Large intestine (tissue), 3 donors: ENCODE measurements at regions not wholly inside any gene's neighbourhood (a gene's known extent, or its start where the extent isn't known, plus 50 kb on each side); places are given as distances from the start of the nearest gene placed in this dataset.

Source experiments
- DNase-seq, 2 donors: peaks; one replicate each; pipeline versions ENCODE4 v3.0.0 to v3.0.0-alpha.2; 2013
- H3K27ac ChIP-seq: one replicate; pipeline ENCODE4 v1.5.1; 2013; ENCODE audit warnings: low read length
- H3K27me3 ChIP-seq: 2 replicates; pipeline ENCODE4 v1.6.1; 2013; ENCODE audit warnings: low read length; ENCODE audit not compliant: control insufficient read depth, insufficient read depth
- H3K36me3 ChIP-seq: 2 replicates; pipeline ENCODE4 v1.6.1; 2013; ENCODE audit warnings: low read length; ENCODE audit not compliant: control insufficient read depth, insufficient read depth
- H3K4me1 ChIP-seq: one replicate; pipeline ENCODE4 v1.6.1; 2013; ENCODE audit warnings: low read length; ENCODE audit not compliant: control insufficient read depth, insufficient read depth
- H3K4me3 ChIP-seq: one replicate; pipeline ENCODE4 v1.5.1; 2013; ENCODE audit warnings: low read length
- H3K9me3 ChIP-seq: one replicate; pipeline ENCODE4 v1.6.1; 2013; ENCODE audit warnings: mild to moderate bottlenecking, low read depth, low read length, moderate library complexity; ENCODE audit not compliant: control insufficient read depth
- WGBS: methylation state at CpG from one replicate; pipeline ENCODE4 v1.1.5; 2013; ENCODE audit warnings: low lambda C conversion rate; ENCODE audit not compliant: insufficient coverage; 5-methylcytosine and 5-hydroxymethylcytosine counted together

DNA sequence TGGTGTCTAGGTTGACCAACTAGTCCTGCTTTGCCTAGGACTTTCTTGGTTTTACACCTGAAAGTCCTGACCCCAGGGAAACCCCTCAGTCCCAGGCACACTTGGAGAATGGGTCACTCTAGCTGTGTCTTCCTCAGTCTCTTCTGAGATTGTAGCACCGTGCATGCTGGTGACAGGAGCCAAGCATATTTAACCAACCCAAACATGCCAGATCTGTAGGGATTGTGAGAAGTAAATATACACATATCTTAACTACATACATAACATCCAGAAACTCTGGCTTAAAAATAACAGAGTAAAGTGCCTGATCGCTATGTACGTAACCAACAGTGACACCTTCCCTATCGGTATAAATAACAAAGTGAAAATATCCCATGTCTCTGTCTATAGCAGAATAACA is 158.1 kb downstream of the HAPSTR1 start:
- no peak for DNase-seq
- WGBS = 77% methylated on average over 3 of the region's 4 CpGs

DNA sequence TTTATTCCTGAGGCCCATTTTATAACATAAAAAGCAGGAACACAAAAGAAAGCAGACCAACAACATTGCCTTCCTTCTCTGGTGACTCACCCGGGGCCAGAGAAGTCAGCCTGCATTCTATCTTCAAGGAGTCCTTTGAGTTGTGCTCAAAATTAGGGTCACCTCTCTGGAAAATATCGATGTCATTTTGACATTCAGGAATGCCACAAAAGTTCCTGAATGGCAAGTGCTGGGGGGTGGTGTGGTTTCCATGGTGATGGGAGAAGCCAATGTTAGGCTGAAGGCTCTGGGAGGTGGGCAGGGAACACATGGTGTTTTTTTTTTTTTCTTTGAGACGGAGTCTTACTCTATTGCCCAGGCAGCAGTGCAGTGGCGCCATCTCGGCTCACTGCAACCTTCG is 159.6 kb downstream of the HAPSTR1 start:
- no CpG with 5 or more reads among the region's 6 CpGs for WGBS
- no peaks in the 10 kb centered on the region for H3K27me3 ChIP-seq
- no peaks in the 10 kb centered on the region for H3K36me3 ChIP-seq
- no peak overlapping the region for H3K27ac ChIP-seq
- H3K4me3 ChIP-seq = no peak overlapping the region
- H3K9me3 ChIP-seq = no peaks in the 10 kb centered on the region
- H3K4me1 ChIP-seq = no peaks in the 10 kb centered on the region
- no peak for DNase-seq

More for the DNA sequence above, 158.1 kb downstream of the HAPSTR1 start:
- Histone ChIP-seq H3K27me3 (no peaks in the 10 kb centered on the region), H3K36me3 (no peaks in the 10 kb centered on the region), H3K4me3 (no peak overlapping the region), H3K9me3 (no peaks in the 10 kb centered on the region), H3K27ac (no peak overlapping the region), H3K4me1 (no peaks in the 10 kb centered on the region)

DNA sequence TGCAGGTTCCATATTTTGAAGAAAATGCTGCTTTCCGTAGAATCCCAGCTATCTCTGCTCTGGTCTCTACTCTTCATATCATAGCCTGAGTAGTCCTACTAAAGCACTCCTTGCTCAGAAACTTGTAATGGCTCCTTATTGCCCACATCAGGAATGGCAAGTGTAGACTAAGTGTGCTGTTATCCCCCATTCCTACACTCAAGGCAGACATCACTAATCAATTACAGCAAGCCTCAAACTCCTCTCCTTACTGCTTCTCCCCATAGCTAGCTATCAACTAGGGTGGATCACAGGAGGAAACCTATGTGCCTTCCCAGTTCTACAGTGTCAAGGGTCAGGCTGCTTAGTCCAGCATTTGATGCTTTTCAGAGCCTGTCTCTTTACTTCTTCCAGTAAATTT is 163.4 kb downstream of the HAPSTR1 start:
- WGBS = no CpG with 5 or more reads among the region's 1 CpG
- no peaks in the 10 kb centered on the region for H3K9me3 ChIP-seq
- no peaks in the 10 kb centered on the region for H3K4me1 ChIP-seq
- no peak overlapping the region for H3K27ac ChIP-seq
- no peaks in the 10 kb centered on the region for H3K36me3 ChIP-seq
- no peaks in the 10 kb centered on the region for H3K27me3 ChIP-seq
- H3K4me3 ChIP-seq = no peak overlapping the region
- DNase-seq = no peak

DNA sequence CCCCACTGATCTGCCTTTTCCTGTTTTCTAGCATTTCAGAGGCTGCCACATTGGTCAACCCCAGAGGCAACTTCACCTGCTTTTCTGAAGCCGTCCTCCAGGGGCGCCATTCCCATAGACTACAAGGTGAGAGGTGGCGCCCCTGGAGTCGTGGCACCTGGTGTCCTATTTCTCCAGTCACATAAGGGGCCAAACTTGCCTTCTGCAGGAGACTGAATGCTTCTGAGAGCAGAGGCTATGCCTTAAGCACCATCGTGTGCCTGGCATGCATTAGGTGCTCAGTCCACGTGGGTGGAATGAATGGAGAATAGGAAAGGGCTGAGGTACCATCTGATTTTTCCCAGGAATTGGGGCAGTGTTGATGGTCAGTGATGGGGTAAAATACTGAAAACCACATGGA is 164.8 kb downstream of the HAPSTR1 start:
- H3K27me3 ChIP-seq = no peaks in the 10 kb centered on the region
- no CpG with 5 or more reads among the region's 6 CpGs for WGBS

DNA sequence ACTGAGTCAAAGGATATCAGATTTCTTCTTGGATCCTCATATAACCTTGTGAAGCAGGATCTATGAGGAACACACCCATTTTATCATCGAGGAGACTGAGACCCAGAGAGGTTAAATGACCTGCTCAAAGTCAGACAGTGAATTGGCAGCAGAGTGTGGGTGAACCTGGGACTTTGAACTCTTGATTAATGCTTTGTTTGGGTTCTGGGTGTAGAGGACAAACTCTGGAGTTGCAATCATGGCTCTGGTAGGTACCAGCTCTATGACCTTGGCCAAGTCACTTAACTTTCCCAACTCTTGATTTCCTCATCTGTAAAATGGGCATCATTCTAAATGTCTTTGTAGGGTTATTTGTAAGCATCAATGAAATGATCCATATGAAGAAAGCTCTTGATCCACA is 166.4 kb downstream of the HAPSTR1 start:
- Histone ChIP-seq H3K9me3 (no peaks in the 10 kb centered on the region), H3K36me3 (no peaks in the 10 kb centered on the region), H3K4me3 (no peak overlapping the region), H3K27ac (no peak overlapping the region), H3K4me1 (no peaks in the 10 kb centered on the region), H3K27me3 (no peaks in the 10 kb centered on the region)
- no CpG with 5 or more reads among the region's 1 CpG for WGBS
- no peak for DNase-seq

More for the DNA sequence above, 164.8 kb downstream of the HAPSTR1 start:
- H3K4me1 ChIP-seq = no peaks in the 10 kb centered on the region
- no peak overlapping the region for H3K4me3 ChIP-seq
- no peaks in the 10 kb centered on the region for H3K36me3 ChIP-seq
- H3K27ac ChIP-seq = no peak overlapping the region
- H3K9me3 ChIP-seq = no peaks in the 10 kb centered on the region
- no peak for DNase-seq

DNA sequence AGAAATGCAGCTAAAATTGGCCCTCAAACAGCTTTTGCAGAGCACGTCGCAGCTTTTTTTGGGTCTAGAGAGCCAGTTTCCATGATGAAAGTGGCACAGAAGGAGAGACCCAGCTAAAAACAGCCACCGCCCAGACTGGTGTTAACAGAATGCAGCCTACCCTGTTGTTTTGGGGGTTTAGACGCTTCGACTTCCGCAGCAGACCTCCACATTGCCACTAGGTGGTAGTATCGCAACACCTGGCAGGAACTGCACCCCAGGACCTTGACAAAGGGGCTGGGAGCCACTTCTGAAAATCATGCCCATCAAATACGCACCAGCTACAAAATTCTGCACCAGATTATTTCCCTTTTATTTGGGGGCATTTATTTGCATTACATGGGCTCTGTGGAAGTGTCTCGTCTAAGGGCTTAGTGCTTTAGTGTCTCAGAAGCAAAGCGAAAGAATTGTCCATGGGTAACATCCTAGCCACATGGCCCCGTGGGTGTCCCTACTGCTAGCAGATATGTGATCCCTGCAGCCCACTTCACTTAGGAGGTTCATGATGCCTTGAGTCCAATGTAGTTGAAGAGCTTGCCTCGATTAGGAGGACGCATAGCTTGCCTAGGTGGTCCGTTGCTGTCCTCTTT is 167.1 kb downstream of the HAPSTR1 start:
- no peak for DNase-seq
- no peaks in the 10 kb centered on the region for H3K36me3 ChIP-seq
- H3K27ac ChIP-seq = no peak overlapping the region
- no peaks in the 10 kb centered on the region for H3K9me3 ChIP-seq
- no CpG with 5 or more reads among the region's 14 CpGs for WGBS
- H3K4me1 ChIP-seq = no peaks in the 10 kb centered on the region
- H3K27me3 ChIP-seq = no peaks in the 10 kb centered on the region
- no peak overlapping the region for H3K4me3 ChIP-seq

DNA sequence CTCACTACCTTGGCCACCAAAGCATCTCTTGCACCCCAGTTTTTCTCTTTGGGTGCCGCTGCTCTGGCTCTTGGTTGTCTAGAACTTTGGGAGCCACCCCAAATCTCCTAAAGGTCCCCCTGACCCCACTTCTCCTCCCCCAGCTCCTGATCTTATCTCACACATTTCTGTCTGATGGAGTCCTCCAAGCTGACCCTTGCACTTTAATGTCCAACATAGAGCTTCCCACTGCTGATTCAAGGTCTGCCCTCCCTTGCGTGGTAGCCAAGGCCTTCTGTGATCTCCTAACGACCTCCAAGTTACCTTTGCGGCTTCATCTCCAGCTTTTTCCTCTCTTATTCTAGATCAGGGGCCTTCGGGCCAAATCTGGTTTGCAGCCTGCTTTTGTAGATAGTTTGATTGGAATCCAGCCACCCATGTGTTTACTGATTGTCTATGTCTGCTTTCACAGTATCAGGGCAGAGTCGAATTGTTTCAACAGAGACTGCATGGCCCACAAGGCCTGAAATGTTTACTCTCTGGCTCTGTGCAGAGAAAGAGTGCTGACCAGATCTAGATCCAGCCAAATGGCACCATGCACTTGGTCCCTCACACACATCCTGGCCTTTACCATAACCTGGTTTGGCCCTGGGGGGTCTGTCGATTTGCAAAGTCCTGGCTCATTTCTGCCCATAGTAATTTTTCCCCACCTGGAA is 168.6 kb downstream of the HAPSTR1 start:
- no peaks in the 10 kb centered on the region for H3K27me3 ChIP-seq
- H3K4me3 ChIP-seq = no peak overlapping the region
- no peaks in the 10 kb centered on the region for H3K36me3 ChIP-seq
- no peak overlapping the region for H3K27ac ChIP-seq
- H3K9me3 ChIP-seq = no peaks in the 10 kb centered on the region
- no peak for DNase-seq
- H3K4me1 ChIP-seq = no peaks in the 10 kb centered on the region
- WGBS = no CpG with 5 or more reads among the region's 7 CpGs

DNA sequence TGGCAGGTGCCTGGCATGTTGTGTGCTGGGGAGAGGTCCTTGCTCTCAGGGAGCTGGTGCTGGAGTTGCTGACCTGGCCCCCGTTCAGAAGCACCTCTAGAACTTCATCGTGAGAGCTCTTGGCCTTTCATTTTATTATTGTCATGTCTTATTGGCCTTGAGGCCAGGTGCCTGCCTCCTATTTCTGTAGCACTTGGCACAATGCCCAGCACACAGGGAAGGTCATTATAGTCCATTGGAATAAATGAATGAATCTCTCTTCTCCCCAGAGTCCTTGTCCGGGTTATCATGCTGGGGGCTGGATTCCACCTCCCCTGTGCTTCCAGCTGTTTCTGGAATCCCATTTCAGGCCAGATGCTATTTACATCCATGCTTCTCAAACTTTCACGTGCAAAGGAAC is 169.2 kb downstream of the HAPSTR1 start:
- no peaks in the 10 kb centered on the region for H3K36me3 ChIP-seq
- no peaks in the 10 kb centered on the region for H3K9me3 ChIP-seq
- peak in 1 of 2 donors; percentile 14 for DNase-seq
- no peak overlapping the region for H3K27ac ChIP-seq
- H3K27me3 ChIP-seq = no peaks in the 10 kb centered on the region
- H3K4me1 ChIP-seq = no peaks in the 10 kb centered on the region
- no peak overlapping the region for H3K4me3 ChIP-seq
- WGBS = 37% methylated on average over 2 of the region's 4 CpGs

DNA sequence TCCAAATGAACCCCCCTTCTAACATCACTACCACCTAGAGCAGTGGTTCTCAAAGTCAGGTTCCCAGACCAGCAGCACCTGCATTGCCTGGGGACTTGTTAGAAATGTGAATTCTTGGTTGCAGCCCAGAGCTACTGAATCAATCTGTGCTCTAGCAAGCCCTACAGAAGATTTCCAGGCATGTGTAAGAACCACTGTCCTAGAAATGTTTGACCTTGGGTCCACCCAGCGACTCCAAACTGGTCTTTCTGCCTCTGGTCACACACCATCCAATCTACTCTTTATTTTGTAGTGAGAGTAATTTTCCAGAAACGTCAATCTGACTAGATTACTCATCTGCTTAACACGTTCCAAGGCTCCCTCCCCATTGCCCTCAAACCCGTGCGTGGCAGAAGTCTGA is 169.9 kb downstream of the HAPSTR1 start:
- no CpG with 5 or more reads among the region's 5 CpGs for WGBS
- no peak for DNase-seq
- H3K4me1 ChIP-seq = no peaks in the 10 kb centered on the region
- no peaks in the 10 kb centered on the region for H3K36me3 ChIP-seq
- no peaks in the 10 kb centered on the region for H3K9me3 ChIP-seq
- no peaks in the 10 kb centered on the region for H3K27me3 ChIP-seq
- no peak overlapping the region for H3K27ac ChIP-seq
- no peak overlapping the region for H3K4me3 ChIP-seq

DNA sequence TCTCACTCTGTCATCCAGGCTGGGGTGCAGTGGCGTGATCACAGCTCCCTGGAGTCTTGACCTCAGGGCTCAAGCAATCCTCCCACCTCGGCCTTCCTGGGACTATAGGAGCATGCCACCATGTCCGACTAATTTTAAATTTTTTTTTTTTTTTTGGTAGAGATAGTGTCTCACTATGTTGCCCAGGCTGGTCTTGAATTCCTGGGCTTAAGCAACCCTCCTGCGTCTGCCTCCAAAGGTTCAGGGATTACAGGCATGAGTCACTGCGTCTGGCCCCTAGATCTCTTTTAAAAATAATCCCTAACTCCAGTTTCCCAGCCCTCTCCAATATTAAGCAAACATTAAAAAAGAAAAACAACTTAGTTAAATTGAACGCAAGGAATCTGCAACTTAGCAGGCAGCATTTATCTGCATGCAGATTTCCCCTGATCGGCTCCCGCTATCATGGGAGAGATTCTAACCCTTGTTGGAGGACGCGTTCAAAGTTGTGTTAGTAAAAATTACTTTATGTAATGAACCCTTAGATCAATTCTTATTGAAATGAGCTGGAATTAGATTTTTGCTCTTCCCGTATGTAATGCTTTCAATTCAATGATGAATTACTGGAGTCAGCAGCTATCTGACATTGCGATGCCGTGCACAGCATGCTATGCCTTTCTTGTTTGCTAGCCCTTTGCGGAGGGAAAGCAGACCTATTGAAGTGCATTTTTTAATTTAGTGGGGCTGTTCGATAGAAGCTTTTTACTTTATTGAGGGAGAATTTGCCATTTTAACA is 171.7 kb downstream of the HAPSTR1 start:
- H3K4me1 ChIP-seq = no peaks in the 10 kb centered on the region
- H3K9me3 ChIP-seq = no peaks in the 10 kb centered on the region
- 88% methylated on average over 4 of the region's 15 CpGs for WGBS
- no peak overlapping the region for H3K27ac ChIP-seq
- H3K36me3 ChIP-seq = no peaks in the 10 kb centered on the region
- peaks cover 2% of the 10 kb centered on the region for H3K27me3 ChIP-seq
- H3K4me3 ChIP-seq = no peak overlapping the region
- no peak for DNase-seq
